ENCODE measurements at regions not wholly inside any gene's neighbourhood (a gene's known extent, or its start where the extent isn't known, plus 50 kb on each side); places are given as distances from the start of the nearest gene placed in this dataset.
"Not testable (repeated sequence)": the region's sequence is repeated elsewhere in the genome, so short reads cannot be mapped to it uniquely, and the experiment has no call there.

GRCh38 chr18:57890266-57890665 lies 87.2 kb upstream of the ATP8B1 start:
- Mint-ChIP-seq H3K4me1 (ENCODE audit: low read depth) (peaks cover 8% of the 10 kb centered on the region), H3K36me3 (ENCODE audit: low read depth) (no peaks in the 10 kb centered on the region), H3K4me3 (no peak overlapping the region), H3K27ac (no peak overlapping the region), H3K9me3 (no peaks in the 10 kb centered on the region), H3K27me3 (no peaks in the 10 kb centered on the region)

- Mint-ChIP-seq H3K4me1 (ENCODE audit: low read depth) (peaks cover 8% of the 10 kb centered on the region), H3K36me3 (ENCODE audit: low read depth) (no peaks in the 10 kb centered on the region), H3K4me3 (no peak overlapping the region), H3K27ac (no peak overlapping the region), H3K9me3 (no peaks in the 10 kb centered on the region), H3K27me3 (no peaks in the 10 kb centered on the region)
Measured at GRCh38 chr18:57889841-57890240, 86.7 kb upstream of the ATP8B1 start.

- H3K4me1 Mint-ChIP-seq (ENCODE audit: low read depth), result peaks cover 8% of the 10 kb centered on the region
- no peaks in the 10 kb centered on the region for H3K9me3 Mint-ChIP-seq
- H3K4me3 Mint-ChIP-seq, result no peak overlapping the region
- H3K27ac Mint-ChIP-seq, result no peak overlapping the region
- H3K36me3 Mint-ChIP-seq (ENCODE audit: low read depth), result no peaks in the 10 kb centered on the region
- no peaks in the 10 kb centered on the region for H3K27me3 Mint-ChIP-seq
Measured at GRCh38 chr18:57887543-57888383, 84.6 kb upstream of the ATP8B1 start.

- peaks cover 3% of the 10 kb centered on the region for H3K27me3 Mint-ChIP-seq
- no peaks in the 10 kb centered on the region for H3K36me3 Mint-ChIP-seq (ENCODE audit: low read depth)
Measured at GRCh38 chr18:57885931-57886330, 82.8 kb upstream of the ATP8B1 start.

GRCh38 chr18:57882465-57882864 lies 79.3 kb upstream of the ATP8B1 start:
- no peak overlapping the region for H3K27ac Mint-ChIP-seq
- no peak overlapping the region for H3K4me3 Mint-ChIP-seq
- H3K9me3 Mint-ChIP-seq, result peaks cover 9% of the 10 kb centered on the region

More at GRCh38 chr18:57885931-57886330, 82.8 kb upstream of the ATP8B1 start:
- no peak overlapping the region for H3K4me3 Mint-ChIP-seq
- H3K27ac Mint-ChIP-seq, result no peak overlapping the region
- no peaks in the 10 kb centered on the region for H3K4me1 Mint-ChIP-seq (ENCODE audit: low read depth)
- no peaks in the 10 kb centered on the region for H3K9me3 Mint-ChIP-seq

GRCh38 chr18:57881818-57882413 lies 78.8 kb upstream of the ATP8B1 start:
- Mint-ChIP-seq H3K27ac (no peak overlapping the region), H3K4me3 (no peak overlapping the region), H3K9me3 (peaks cover 9% of the 10 kb centered on the region), H3K27me3 (peaks cover 13% of the 10 kb centered on the region), H3K36me3 (ENCODE audit: low read depth) (no peaks in the 10 kb centered on the region), H3K4me1 (ENCODE audit: low read depth) (no peaks in the 10 kb centered on the region)

More at GRCh38 chr18:57882465-57882864, 79.3 kb upstream of the ATP8B1 start:
- H3K27me3 Mint-ChIP-seq, result peaks cover 10% of the 10 kb centered on the region
- no peaks in the 10 kb centered on the region for H3K4me1 Mint-ChIP-seq (ENCODE audit: low read depth)
- no peaks in the 10 kb centered on the region for H3K36me3 Mint-ChIP-seq (ENCODE audit: low read depth)

GRCh38 chr18:57879924-57880323 lies 76.8 kb upstream of the ATP8B1 start:
- not testable (repeated sequence) for H3K9me3 Mint-ChIP-seq; H3K36me3 Mint-ChIP-seq (ENCODE audit: low read depth); H3K4me1 Mint-ChIP-seq (ENCODE audit: low read depth); H3K4me3 Mint-ChIP-seq; H3K27ac Mint-ChIP-seq
- H3K27me3 Mint-ChIP-seq, result peaks cover 15% of the 10 kb centered on the region

- no peaks in the 10 kb centered on the region for H3K27me3 Mint-ChIP-seq
- H3K4me1 Mint-ChIP-seq (ENCODE audit: low read depth), result no peaks in the 10 kb centered on the region
- no peak overlapping the region for H3K4me3 Mint-ChIP-seq
- peaks cover 7% of the 10 kb centered on the region for H3K36me3 Mint-ChIP-seq (ENCODE audit: low read depth)
- peaks cover 16% of the 10 kb centered on the region for H3K9me3 Mint-ChIP-seq
- H3K27ac Mint-ChIP-seq, result no peak overlapping the region
Measured at GRCh38 chr18:57869221-57869620, 66.1 kb upstream of the ATP8B1 start.

- Mint-ChIP-seq H3K27ac (no peak overlapping the region), H3K27me3 (peaks cover 9% of the 10 kb centered on the region), H3K4me1 (ENCODE audit: low read depth) (no peaks in the 10 kb centered on the region), H3K9me3 (peaks cover 4% of the 10 kb centered on the region), H3K4me3 (no peak overlapping the region), H3K36me3 (ENCODE audit: low read depth) (no peaks in the 10 kb centered on the region)
Measured at GRCh38 chr18:57866355-57866754, 63.2 kb upstream of the ATP8B1 start.

- no peaks in the 10 kb centered on the region for H3K36me3 Mint-ChIP-seq (ENCODE audit: low read depth)
- H3K9me3 Mint-ChIP-seq, result no peaks in the 10 kb centered on the region
- no peak overlapping the region for H3K4me3 Mint-ChIP-seq
- H3K27ac Mint-ChIP-seq, result no peak overlapping the region
- peaks cover 9% of the 10 kb centered on the region for H3K27me3 Mint-ChIP-seq
- no peaks in the 10 kb centered on the region for H3K4me1 Mint-ChIP-seq (ENCODE audit: low read depth)
Measured at GRCh38 chr18:57864615-57865121, 61.6 kb upstream of the ATP8B1 start.

- Mint-ChIP-seq H3K4me3 (no peak overlapping the region), H3K36me3 (ENCODE audit: low read depth) (no peaks in the 10 kb centered on the region), H3K4me1 (ENCODE audit: low read depth) (no peaks in the 10 kb centered on the region), H3K27me3 (peaks cover 9% of the 10 kb centered on the region), H3K9me3 (no peaks in the 10 kb centered on the region), H3K27ac (no peak overlapping the region)
Measured at GRCh38 chr18:57863706-57864105, 60.6 kb upstream of the ATP8B1 start.

GRCh38 chr18:57859314-57859713 lies 56.2 kb upstream of the ATP8B1 start:
- Mint-ChIP-seq H3K4me3 (no peak overlapping the region), H3K4me1 (ENCODE audit: low read depth) (no peaks in the 10 kb centered on the region), H3K36me3 (ENCODE audit: low read depth) (no peaks in the 10 kb centered on the region), H3K27me3 (peaks cover 16% of the 10 kb centered on the region), H3K9me3 (no peaks in the 10 kb centered on the region), H3K27ac (no peak overlapping the region)

GRCh38 chr18:57856557-57857280 lies 53.6 kb upstream of the ATP8B1 start:
- H3K4me1 Mint-ChIP-seq (ENCODE audit: low read depth), result no peaks in the 10 kb centered on the region
- peaks cover 12% of the 10 kb centered on the region for H3K27me3 Mint-ChIP-seq
- H3K4me3 Mint-ChIP-seq, result no peak overlapping the region
- no peaks in the 10 kb centered on the region for H3K9me3 Mint-ChIP-seq
- H3K36me3 Mint-ChIP-seq (ENCODE audit: low read depth), result no peaks in the 10 kb centered on the region
- no peak overlapping the region for H3K27ac Mint-ChIP-seq

GRCh38 chr18:57856128-57856527 lies 53.0 kb upstream of the ATP8B1 start:
- Mint-ChIP-seq H3K27me3 (peaks cover 12% of the 10 kb centered on the region), H3K4me1 (ENCODE audit: low read depth) (no peaks in the 10 kb centered on the region), H3K4me3 (no peak overlapping the region), H3K36me3 (ENCODE audit: low read depth) (no peaks in the 10 kb centered on the region), H3K27ac (no peak overlapping the region), H3K9me3 (no peaks in the 10 kb centered on the region)

GRCh38 chr18:57855551-57855950 lies 52.4 kb upstream of the ATP8B1 start:
- Mint-ChIP-seq H3K36me3 (ENCODE audit: low read depth) (no peaks in the 10 kb centered on the region), H3K4me3 (no peak overlapping the region), H3K4me1 (ENCODE audit: low read depth) (no peaks in the 10 kb centered on the region), H3K9me3 (no peaks in the 10 kb centered on the region), H3K27me3 (peaks cover 12% of the 10 kb centered on the region), H3K27ac (no peak overlapping the region)

All from stimulated activated naive CD8-positive, alpha-beta T cell treated with anti-CD3 and anti-CD28 coated beads, Interleukin-15, Interleukin-2, amounts not matched to agents 100 ng/mL and 50 ng/mL, for 24 hours (primary cell).